ENCODE measurements at regions not wholly inside any gene's neighbourhood (a gene's known extent, or its start where the extent isn't known, plus 50 kb on each side); places are given as distances from the start of the nearest gene placed in this dataset.

DNA sequence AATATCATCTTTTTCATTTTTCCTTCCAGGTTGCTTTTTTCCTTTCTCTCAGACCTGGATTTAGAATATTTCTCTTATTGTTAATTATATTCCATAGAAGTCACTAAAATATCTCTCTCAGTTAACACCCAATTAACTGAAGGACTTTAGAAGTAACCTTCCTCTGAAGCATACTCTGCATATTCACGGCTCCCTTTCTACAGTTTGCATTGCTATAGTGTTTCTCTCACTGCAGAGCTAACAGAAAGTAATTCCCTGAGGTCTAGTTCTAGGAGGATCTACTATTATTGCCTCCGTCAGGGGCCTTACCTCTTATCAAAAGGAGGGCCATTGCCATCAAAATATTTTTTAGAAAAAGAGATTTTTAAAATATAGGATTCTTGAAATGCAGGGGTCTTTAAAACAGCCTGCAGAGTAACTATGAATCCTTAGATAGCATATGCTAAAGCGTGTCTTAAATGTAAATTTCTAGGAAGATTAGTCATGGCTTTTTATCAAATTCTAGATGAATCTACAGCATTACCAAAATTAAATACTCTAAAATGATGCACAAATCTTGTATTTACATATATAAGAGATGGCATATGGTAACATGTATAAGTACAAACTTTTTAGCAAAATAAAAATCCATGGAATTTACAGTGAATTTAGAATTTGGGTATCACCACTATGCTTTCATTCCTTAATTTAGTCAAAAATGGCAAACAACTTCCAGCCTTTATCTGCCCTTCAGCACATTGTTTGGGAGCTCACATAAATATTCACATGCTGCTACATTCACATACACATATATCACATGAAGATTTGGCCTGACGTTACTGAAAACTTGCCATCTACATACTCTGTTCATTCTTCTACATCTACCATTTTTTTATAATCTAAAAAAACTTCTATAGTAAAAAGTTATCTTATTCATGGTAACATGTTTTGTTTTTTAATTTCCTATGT, 696.8 kb downstream of the OTOL1 start:
- H3K4me1 Mint-ChIP-seq (ENCODE audit: unreplicated experiment), result no peaks in the 10 kb centered on the region
- no peak for TF ChIP-seq CTCF (IDR thresholded peaks at IDR 0.05; ENCODE audit: unreplicated experiment)
- no peaks in the 10 kb centered on the region for H3K36me3 Mint-ChIP-seq (ENCODE audit: low read depth, unreplicated experiment)
- no peaks in the 10 kb centered on the region for H3K27me3 Mint-ChIP-seq (ENCODE audit: unreplicated experiment)
- no peak overlapping the region for H3K4me3 Mint-ChIP-seq (ENCODE audit: unreplicated experiment)
- no peaks in the 10 kb centered on the region for H3K9me3 Mint-ChIP-seq (ENCODE audit: unreplicated experiment)
- H3K27ac Mint-ChIP-seq (ENCODE audit: unreplicated experiment), result no peak overlapping the region
- DNase-seq (ENCODE audit: low spot score), result no peak

DNA sequence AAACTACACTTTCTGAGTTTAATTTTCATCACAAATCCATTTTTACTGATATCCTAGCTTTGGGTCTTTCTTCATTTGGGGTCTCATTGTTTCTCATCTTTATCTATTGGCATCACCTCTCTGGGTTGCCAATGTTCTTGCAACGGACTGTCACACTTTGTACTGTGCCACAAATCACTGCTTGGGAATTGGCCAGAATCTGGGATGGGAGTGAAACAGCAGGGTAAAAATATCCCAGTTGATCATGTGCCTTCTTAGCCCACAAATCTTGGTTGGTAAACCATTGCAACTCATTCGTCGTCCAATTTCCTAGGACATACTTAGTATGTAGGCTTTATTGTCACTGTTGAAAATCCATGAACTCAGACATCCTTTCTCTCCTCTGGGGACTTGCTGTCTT, 698.5 kb downstream of the OTOL1 start:
- Mint-ChIP-seq H3K27ac (ENCODE audit: unreplicated experiment) (no peak overlapping the region), H3K4me3 (ENCODE audit: unreplicated experiment) (no peak overlapping the region), H3K27me3 (ENCODE audit: unreplicated experiment) (no peaks in the 10 kb centered on the region), H3K36me3 (ENCODE audit: low read depth, unreplicated experiment) (no peaks in the 10 kb centered on the region), H3K9me3 (ENCODE audit: unreplicated experiment) (no peaks in the 10 kb centered on the region), H3K4me1 (ENCODE audit: unreplicated experiment) (no peaks in the 10 kb centered on the region)
- no peak for TF ChIP-seq CTCF (IDR thresholded peaks at IDR 0.05; ENCODE audit: unreplicated experiment)
- no peak for DNase-seq (ENCODE audit: low spot score)

GRCh38 chr3:162196964-162197363, 700.4 kb downstream of the OTOL1 start:
- Mint-ChIP-seq H3K27ac (ENCODE audit: unreplicated experiment) (no peak overlapping the region), H3K36me3 (ENCODE audit: low read depth, unreplicated experiment) (no peaks in the 10 kb centered on the region), H3K9me3 (ENCODE audit: unreplicated experiment) (no peaks in the 10 kb centered on the region), H3K4me3 (ENCODE audit: unreplicated experiment) (no peak overlapping the region), H3K4me1 (ENCODE audit: unreplicated experiment) (no peaks in the 10 kb centered on the region), H3K27me3 (ENCODE audit: unreplicated experiment) (no peaks in the 10 kb centered on the region)
- DNase-seq (ENCODE audit: low spot score), result no peak
- no peak for TF ChIP-seq CTCF (IDR thresholded peaks at IDR 0.05; ENCODE audit: unreplicated experiment)

DNA sequence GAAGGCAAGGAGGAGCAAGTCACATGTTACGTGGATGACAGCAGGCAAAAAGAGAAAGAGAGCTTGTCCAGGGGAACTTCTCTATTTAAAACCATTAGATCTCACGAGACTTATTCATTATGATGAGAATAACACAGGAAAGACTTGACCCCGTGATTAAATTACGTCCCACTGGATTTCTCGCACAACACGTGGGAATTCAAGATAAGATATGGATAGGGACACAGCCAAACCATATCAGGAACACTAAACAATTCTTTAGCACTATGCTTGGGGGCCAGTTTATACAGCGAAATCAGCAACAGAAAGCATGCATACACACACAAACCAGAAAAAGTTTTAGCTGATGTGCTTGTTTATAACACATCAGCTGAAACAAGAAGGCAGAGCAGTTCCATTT, 704.2 kb downstream of the OTOL1 start:
- Mint-ChIP-seq H3K27me3 (ENCODE audit: unreplicated experiment) (no peaks in the 10 kb centered on the region), H3K36me3 (ENCODE audit: low read depth, unreplicated experiment) (no peaks in the 10 kb centered on the region), H3K9me3 (ENCODE audit: unreplicated experiment) (no peaks in the 10 kb centered on the region), H3K4me3 (ENCODE audit: unreplicated experiment) (no peak overlapping the region), H3K4me1 (ENCODE audit: unreplicated experiment) (no peaks in the 10 kb centered on the region), H3K27ac (ENCODE audit: unreplicated experiment) (no peak overlapping the region)
- DNase-seq (ENCODE audit: low spot score), result no peak
- no peak for TF ChIP-seq CTCF (IDR thresholded peaks at IDR 0.05; ENCODE audit: unreplicated experiment)

- Mint-ChIP-seq H3K4me3 (ENCODE audit: unreplicated experiment) (no peak overlapping the region), H3K27me3 (ENCODE audit: unreplicated experiment) (no peaks in the 10 kb centered on the region), H3K4me1 (ENCODE audit: unreplicated experiment) (no peaks in the 10 kb centered on the region), H3K9me3 (ENCODE audit: unreplicated experiment) (no peaks in the 10 kb centered on the region), H3K27ac (ENCODE audit: unreplicated experiment) (no peak overlapping the region), H3K36me3 (ENCODE audit: low read depth, unreplicated experiment) (no peaks in the 10 kb centered on the region)
- DNase-seq (ENCODE audit: low spot score), result no peak
- TF ChIP-seq CTCF (IDR thresholded peaks at IDR 0.05; ENCODE audit: unreplicated experiment), result no peak
Observed at GRCh38 chr3:162206648-162207047, 710.0 kb downstream of the OTOL1 start.
